ENCODE measurements at regions not wholly inside any gene's neighbourhood (a gene's known extent, or its start where the extent isn't known, plus 50 kb on each side); places are given as distances from the start of the nearest gene placed in this dataset.

DNA sequence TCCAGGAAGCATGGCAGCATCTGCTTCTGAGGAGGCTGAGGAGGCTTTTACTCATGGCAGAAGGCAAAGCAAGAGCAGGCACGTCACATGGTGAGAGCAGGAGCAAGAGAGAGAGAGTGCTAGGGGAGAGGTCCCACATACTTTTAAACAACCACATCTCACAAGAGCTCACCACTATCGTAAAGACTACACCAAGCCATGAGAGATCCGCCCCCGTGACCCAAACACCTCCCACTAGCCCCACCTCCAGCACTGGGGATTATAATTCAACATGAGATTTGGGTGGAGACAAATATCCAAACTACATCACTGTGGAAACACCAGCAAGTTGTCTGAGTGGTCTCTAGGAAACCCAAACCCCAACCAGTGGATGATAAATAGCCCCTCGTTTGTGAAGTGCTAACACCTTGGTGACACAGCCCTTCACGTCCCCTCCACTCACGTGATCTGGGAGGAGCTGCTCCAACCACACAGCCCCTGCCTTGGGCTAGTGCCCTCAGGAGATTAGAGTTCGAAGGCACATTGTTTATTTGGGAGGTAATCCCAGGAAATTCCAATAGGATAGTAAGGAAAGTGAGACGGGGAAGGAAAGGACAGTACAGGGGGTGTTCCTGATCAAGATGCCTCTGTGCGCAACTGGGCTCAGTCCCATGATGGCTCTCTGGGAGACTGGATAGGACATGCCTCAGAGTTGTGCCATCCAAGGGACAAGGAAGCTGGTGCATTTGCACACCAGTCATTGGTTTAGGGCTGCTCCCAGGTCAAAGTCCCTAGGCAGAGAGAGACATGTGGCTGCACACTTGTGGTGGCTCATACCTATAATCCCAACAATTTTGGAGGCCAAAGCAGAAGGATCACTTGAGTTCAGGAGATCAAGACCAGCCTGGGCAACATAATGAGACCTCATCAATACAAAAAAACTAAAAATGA, 80.6 kb upstream of the CTNNB1 start:
- no peak for DNase-seq

GRCh38 chr3:41120460-41120859, 78.8 kb upstream of the CTNNB1 start:
- no peak for DNase-seq

DNA sequence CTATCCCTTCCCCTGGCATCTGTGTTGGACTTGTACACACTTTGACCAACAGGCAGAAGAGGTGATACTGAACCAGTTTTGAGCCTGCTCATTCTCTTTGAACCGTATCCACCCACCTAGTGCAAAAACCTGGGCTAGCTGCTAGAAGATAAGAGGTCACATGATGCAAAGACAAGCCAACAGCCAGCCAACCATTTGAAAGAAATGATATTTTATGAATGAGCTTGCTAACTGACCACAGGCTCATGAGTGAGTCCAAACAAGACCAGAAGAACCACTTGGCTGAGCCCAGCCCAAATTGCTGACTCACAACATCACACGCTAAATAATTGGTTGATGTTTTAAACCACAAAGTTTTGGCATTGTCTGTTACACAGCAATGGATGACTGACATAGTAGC, 74.0 kb upstream of the CTNNB1 start:
- DNase-seq: no peak

DNA sequence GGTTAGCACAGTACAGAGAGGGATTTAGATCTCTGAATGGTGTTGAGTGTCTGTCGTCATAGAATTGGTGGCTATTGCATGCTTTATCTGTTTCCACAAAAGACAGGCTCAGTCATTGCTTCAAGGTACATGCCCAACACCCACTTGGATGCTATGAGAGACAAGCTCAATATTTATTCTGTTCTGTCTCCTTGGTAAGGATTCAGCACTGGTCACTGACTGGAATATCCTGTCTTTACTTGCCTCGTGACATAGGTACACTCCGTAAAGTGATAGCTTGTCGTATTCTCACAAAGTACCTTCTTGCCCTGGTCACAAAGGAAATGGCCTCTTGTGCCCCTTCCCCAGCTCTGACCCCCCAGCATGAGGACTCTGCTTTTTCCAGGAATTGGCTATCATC, 72.8 kb upstream of the CTNNB1 start:
- DNase-seq: no peak

DNA sequence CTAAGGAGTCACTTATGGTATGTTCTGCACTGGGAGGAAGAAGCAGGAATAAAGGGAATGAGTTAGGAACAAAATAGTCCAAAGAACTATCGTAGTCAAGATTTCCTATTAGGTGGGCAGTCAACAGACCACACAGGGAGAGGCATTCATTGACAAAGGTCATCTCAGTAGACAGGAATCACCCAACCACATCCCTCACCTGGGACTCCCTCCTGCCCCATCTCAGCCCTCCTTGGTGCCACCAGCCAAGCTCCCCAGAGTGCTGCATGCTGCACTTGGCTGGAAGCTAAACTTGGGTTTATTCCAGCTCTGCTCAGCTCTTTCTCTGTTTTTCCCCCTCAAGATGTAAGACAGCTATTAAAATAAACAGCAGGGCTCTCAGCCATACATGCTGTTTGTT, 72.3 kb upstream of the CTNNB1 start:
- no peak for DNase-seq

DNA sequence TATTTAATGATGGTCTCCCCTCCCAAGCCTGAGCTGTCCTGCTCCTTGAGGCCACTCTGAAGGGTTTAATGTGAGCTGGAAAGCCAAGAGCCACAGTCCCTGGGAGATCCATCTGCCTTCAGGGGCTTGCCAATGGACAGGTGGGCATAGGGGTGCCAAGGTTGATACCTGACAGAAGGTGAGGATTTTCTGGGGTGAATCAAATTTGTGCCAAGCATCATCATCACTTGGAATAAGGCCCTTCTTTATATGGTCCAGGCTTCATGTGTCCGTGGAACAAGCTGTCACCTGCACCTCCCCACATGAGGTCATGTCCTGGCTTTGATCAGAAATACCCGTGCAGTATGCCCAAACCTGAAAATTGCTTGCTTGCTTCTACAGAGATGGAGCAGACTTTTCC, 71.9 kb upstream of the CTNNB1 start:
- no peak for DNase-seq

- DNase-seq: no peak
Measured at GRCh38 chr3:41129731-41130130, 69.6 kb upstream of the CTNNB1 start.

GRCh38 chr3:41131224-41131623, 68.1 kb upstream of the CTNNB1 start:
- no peak for DNase-seq

GRCh38 chr3:41137686-41138111, 61.6 kb upstream of the CTNNB1 start:
- DNase-seq: no peak

DNA sequence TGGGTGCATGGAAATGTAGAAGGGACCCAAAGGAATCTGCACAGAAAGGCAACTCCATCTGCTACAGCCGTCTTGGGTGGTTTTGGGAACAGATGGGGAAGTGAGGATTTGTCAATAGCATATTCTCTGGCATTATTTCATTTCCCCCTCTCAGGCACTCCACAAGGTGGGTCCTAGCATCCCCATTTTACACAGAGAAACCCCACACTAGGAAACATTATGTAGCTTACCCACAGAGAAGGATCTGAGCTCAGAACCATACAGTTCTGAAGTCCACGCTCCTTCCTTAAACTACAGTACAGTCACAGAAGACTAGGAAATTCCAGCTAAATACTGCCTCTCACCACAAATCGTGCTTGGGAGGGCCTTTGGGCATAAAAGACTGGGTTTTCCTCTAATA, 61.2 kb upstream of the CTNNB1 start:
- DNase-seq: no peak

DNA sequence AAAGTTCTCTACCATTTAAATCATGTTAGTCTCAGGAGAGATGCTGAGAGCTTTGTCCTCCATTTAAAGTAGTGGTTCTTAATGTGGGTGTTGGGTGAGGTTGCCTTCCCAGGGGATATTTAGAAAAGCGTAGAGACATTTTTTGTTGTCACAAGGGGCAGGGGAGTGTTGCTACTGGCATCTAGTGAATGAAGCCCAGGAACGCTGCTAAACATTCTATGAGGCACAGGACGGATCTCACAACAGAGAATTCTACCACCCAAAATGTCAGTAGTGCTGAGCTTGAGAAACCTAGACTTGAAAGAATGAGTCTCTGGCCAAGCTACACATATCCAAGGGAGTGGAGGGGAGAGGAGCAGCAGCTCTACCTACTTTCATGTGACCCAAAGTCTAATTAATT, 60.7 kb upstream of the CTNNB1 start:
- no peak for DNase-seq

- no peak for DNase-seq
Measured at GRCh38 chr3:41140242-41140641, 59.1 kb upstream of the CTNNB1 start.

- no peak for DNase-seq
Measured at GRCh38 chr3:41141433-41142167, 57.7 kb upstream of the CTNNB1 start.

DNA sequence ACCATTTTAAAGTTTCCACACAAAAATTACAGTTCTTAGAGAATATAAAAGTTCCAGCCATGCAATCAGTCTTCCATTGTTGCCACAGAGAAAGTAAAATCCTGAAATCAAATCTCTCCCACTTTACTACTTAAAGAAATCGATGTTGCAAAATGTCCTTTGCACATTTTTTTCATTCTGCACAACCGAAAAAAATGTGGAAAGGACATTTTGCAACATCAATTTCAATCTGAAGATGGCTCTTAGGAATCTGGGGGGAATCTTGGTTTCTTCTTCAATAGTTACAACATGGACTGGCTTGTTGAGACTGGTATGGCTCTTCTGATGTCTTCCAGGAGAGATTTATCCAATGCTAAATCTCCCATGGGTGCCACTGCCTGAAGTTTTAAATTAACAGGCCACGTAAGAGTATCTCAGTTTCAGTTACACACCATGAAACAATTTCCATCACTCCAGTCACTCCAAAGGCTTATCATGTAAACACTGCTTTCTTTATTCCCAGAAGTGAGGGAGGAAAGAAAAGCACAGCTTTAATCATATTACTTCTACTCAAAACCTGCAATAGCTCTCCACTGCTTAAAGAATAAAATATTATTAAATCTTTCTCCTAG, 55.8 kb upstream of the CTNNB1 start:
- no peak for DNase-seq

GRCh38 chr3:41144631-41145030, 54.7 kb upstream of the CTNNB1 start:
- no peak for DNase-seq

DNA sequence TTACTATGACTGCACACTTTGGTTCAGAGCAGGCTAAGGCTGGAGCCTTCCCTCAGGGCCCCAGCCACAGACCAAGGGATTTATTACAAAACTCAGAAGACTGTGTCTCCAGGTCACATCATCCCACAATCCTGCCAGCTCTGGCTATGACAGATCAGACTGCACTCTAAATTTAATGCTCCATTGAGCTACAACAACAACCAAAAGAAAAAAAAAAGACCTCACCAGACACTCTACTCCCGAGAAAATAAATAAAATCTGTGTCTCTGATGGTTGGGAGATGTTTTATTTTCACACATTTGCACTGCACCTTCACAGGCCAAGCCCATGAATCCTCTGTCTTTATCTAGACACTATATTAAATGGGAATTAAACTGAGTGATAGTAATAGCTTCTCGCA, 50.8 kb upstream of the CTNNB1 start:
- DNase-seq: no peak

GRCh38 chr3:41148901-41149300, 50.4 kb upstream of the CTNNB1 start:
- no peak for DNase-seq
